Liver (tissue), 8 donors: ENCODE measurements at regions not wholly inside any gene's neighbourhood (a gene's known extent, or its start where the extent isn't known, plus 50 kb on each side); places are given as distances from the start of the nearest gene placed in this dataset.

Source experiments
- DNase-seq: peaks from one replicate; pipeline ENCODE4 v3.0.0-alpha.2; 2017; ENCODE audit warnings: low spot score
- H3K27ac ChIP-seq, 2 donors: one replicate each; pipeline ENCODE4 v1.7.0; 2013; ENCODE audit warnings: inconsistent platforms in 2 of 2, low read length in 2 of 2, control low read depth in 1 of 2, low read depth in 1 of 2, mild to moderate bottlenecking in 1 of 2
- H3K27me3 ChIP-seq, 4 donors: one replicate each; pipeline versions ENCODE4 v1.6.1 to v1.7.0; 2013; ENCODE audit warnings: low read length in 3 of 4, inconsistent platforms in 1 of 4, mild to moderate bottlenecking in 1 of 4, moderate library complexity in 1 of 4; ENCODE audit not compliant: control insufficient read depth in 4 of 4, insufficient read depth in 4 of 4
- H3K36me3 ChIP-seq, 4 donors: one replicate each; pipeline versions ENCODE4 v1.6.1 to v1.7.0; 2013; ENCODE audit warnings: low read length in 3 of 4, mild to moderate bottlenecking in 3 of 4, low read depth in 1 of 4, moderate library complexity in 1 of 4; ENCODE audit not compliant: control insufficient read depth in 4 of 4, insufficient read depth in 3 of 4
- H3K4me1 ChIP-seq, 4 donors: one replicate each; pipeline versions ENCODE4 v1.6.1 to v1.7.0; 2013; ENCODE audit warnings: low read length in 3 of 4, mild to moderate bottlenecking in 3 of 4, moderate library complexity in 1 of 4; ENCODE audit not compliant: control insufficient read depth in 4 of 4, insufficient read depth in 4 of 4
- H3K4me3 ChIP-seq, 3 donors: one replicate each; pipeline versions ENCODE4 v1.6.1 to v1.7.0; 2013; ENCODE audit warnings: low read length in 3 of 3, control low read depth in 1 of 3, low read depth in 1 of 3, mild to moderate bottlenecking in 1 of 3
- H3K9ac ChIP-seq, 2 donors: one replicate each; pipeline ENCODE4 v1.7.0; 2013; ENCODE audit warnings: low read length in 2 of 2, mild to moderate bottlenecking in 2 of 2, moderate library complexity in 2 of 2, control low read depth in 1 of 2, low read depth in 1 of 2
- H3K9me3 ChIP-seq, 4 donors: one replicate each; pipeline versions ENCODE4 v1.6.1 to v1.7.0; 2013; ENCODE audit warnings: low read length in 3 of 4; ENCODE audit not compliant: control insufficient read depth in 4 of 4
- ATF3 ChIP-seq: IDR thresholded peaks from 2 replicates; pipeline ENCODE4 v1.6.1; 2016; ENCODE audit warnings: antibody characterized with exemption
- CTCF ChIP-seq: fragments of 150-350 bp; IDR thresholded peaks from 2 replicates; pipeline ENCODE4 v1.5.1; 2017; ENCODE audit warnings: improper control_type of control experiment, low read depth, low read length; ENCODE audit not compliant: missing input control
- EGR1 ChIP-seq, 2 donors: IDR thresholded peaks; 2 replicates each; pipeline ENCODE4 v1.6.1; 2016 to 2018; ENCODE audit warnings: antibody characterized with exemption in 2 of 2, low read depth in 2 of 2
- FOXA1 ChIP-seq: IDR thresholded peaks from 2 replicates; pipeline ENCODE4 v1.6.1; 2016; ENCODE audit warnings: antibody characterized with exemption
- FOXA2 ChIP-seq: IDR thresholded peaks from 2 replicates; pipeline ENCODE4 v1.6.1; 2016; ENCODE audit warnings: antibody characterized with exemption
- GABPA ChIP-seq, 2 donors: IDR thresholded peaks in 1 of 2; conservative IDR thresholded peaks in 1 of 2; 2 replicates each; pipeline ENCODE4 v1.6.1; 2016; ENCODE audit warnings: antibody characterized with exemption in 2 of 2, mild to moderate bottlenecking in 1 of 2, moderate library complexity in 1 of 2
- HNF4A ChIP-seq, 2 donors: conservative IDR thresholded peaks; 2 replicates each; pipeline ENCODE4 v1.6.1; 2016; ENCODE audit warnings: antibody characterized with exemption in 2 of 2, mild to moderate bottlenecking in 2 of 2
- HNF4G ChIP-seq: IDR thresholded peaks from 2 replicates; pipeline ENCODE4 v1.6.1; 2016; ENCODE audit warnings: antibody characterized with exemption
- JUND ChIP-seq, 2 donors: IDR thresholded peaks; 2 replicates each; pipeline ENCODE4 v1.6.1; 2016; ENCODE audit warnings: antibody characterized with exemption in 2 of 2
- MAX ChIP-seq: IDR thresholded peaks from 2 replicates; pipeline ENCODE4 v1.6.1; 2016; ENCODE audit warnings: antibody characterized with exemption
- NR2F2 ChIP-seq: IDR thresholded peaks from 2 replicates; pipeline ENCODE4 v1.6.1; 2016; ENCODE audit warnings: antibody characterized with exemption
- RAD21 ChIP-seq, 2 donors: IDR thresholded peaks; 2 replicates each; pipeline ENCODE4 v1.6.1; 2016; ENCODE audit warnings: antibody characterized with exemption in 2 of 2, mild to moderate bottlenecking in 2 of 2
- REST ChIP-seq: IDR thresholded peaks from 2 replicates; pipeline ENCODE4 v1.6.1; 2016; ENCODE audit warnings: antibody characterized with exemption, mild to moderate bottlenecking
- RXRA ChIP-seq, 2 donors: IDR thresholded peaks; 2 replicates each; pipeline ENCODE4 v1.6.1; 2017 to 2018; ENCODE audit warnings: antibody characterized with exemption in 2 of 2, mild to moderate bottlenecking in 1 of 2
- SP1 ChIP-seq: IDR thresholded peaks from 2 replicates; pipeline ENCODE4 v1.6.1; 2018; ENCODE audit warnings: antibody characterized with exemption, mild to moderate bottlenecking
- TAF1 ChIP-seq: conservative IDR thresholded peaks from 2 replicates; pipeline ENCODE4 v1.6.1; 2016; ENCODE audit warnings: antibody characterized with exemption, mild to moderate bottlenecking
- YY1 ChIP-seq: IDR thresholded peaks from 2 replicates; pipeline ENCODE4 v1.6.1; 2016; ENCODE audit warnings: antibody characterized with exemption, mild to moderate bottlenecking
- ZBTB33 ChIP-seq: IDR thresholded peaks from 2 replicates; pipeline ENCODE4 v1.6.1; 2016; ENCODE audit warnings: antibody characterized with exemption
- WGBS: extraction: QIAGEN DNeasy Blood & Tissue Kit; methylation state at CpG from one replicate; pipeline ENCODE4 v1.1.7; 2013; 5-methylcytosine and 5-hydroxymethylcytosine counted together
- donor health status: healthy.
- donor health status: healthy.
- donor health status: healthy.
- donor health status: healthy.
- donor health status: healthy.

- TF ChIP-seq REST: no peak
Measured at GRCh38 chr6:134442073-134442472, 124.2 kb upstream of the SGK1 start (continued).

- H3K9ac ChIP-seq: no peak overlapping the region
- no peak for DNase-seq
- H3K27ac ChIP-seq: no peak overlapping the region
- WGBS: 89% methylated on average over 5 of the region's 5 CpGs
- H3K36me3 ChIP-seq: no peaks in the 10 kb centered on the region
- no peak overlapping the region for H3K4me3 ChIP-seq
- H3K27me3 ChIP-seq: no peaks in the 10 kb centered on the region
- no peaks in the 10 kb centered on the region for H3K4me1 ChIP-seq
- H3K9me3 ChIP-seq: no peaks in the 10 kb centered on the region
- TF ChIP-seq SP1 (no peak), ZBTB33 (no peak), EGR1 (IDR thresholded peaks at IDR 0.05; ENCODE audit: low read depth in 2 of 2) (no peak), GABPA (IDR thresholded peaks at IDR 0.05 in 1 of 2, conservative IDR thresholded peaks at IDR 0.05 in 1 of 2) (no peak), FOXA1 (no peak), JUND (IDR thresholded peaks at IDR 0.05) (no peak), RXRA (IDR thresholded peaks at IDR 0.05) (no peak), HNF4A (conservative IDR thresholded peaks at IDR 0.05) (no peak), REST (no peak), RAD21 (IDR thresholded peaks at IDR 0.05) (no peak), HNF4G (no peak), MAX (no peak), TAF1 (no peak), FOXA2 (no peak), CTCF (no peak), ATF3 (no peak), NR2F2 (no peak), YY1 (no peak)
Measured at GRCh38 chr6:134438837-134439236, 120.9 kb upstream of the SGK1 start.
